Prostate gland (tissue), 2 donors: ENCODE measurements at regions not wholly inside any gene's neighbourhood (a gene's known extent, or its start where the extent isn't known, plus 50 kb on each side); places are given as distances from the start of the nearest gene placed in this dataset.

Source experiments
- POLR2A ChIP-seq: fragments of 450-650 bp; IDR thresholded peaks from one replicate; pipeline ENCODE4 v1.6.1; 2016; ENCODE audit warnings: antibody characterized with exemption, mild to moderate bottlenecking
- TF ChIP-seq, protein P1 (sequence below), 4 experiments: fragments of 200-600 bp in 2 of 4; fragments of 450-650 bp in 2 of 4; sonication (generic) in 2 of 4; IDR thresholded peaks; 1 replicate in 3 of 4; 2 replicates in 1 of 4; pipeline ENCODE4 v1.5.1; 2016 to 2019; ENCODE audit warnings: antibody characterized with exemption in 4 of 4, mild to moderate bottlenecking in 2 of 4, moderate library complexity in 2 of 4

DNA sequence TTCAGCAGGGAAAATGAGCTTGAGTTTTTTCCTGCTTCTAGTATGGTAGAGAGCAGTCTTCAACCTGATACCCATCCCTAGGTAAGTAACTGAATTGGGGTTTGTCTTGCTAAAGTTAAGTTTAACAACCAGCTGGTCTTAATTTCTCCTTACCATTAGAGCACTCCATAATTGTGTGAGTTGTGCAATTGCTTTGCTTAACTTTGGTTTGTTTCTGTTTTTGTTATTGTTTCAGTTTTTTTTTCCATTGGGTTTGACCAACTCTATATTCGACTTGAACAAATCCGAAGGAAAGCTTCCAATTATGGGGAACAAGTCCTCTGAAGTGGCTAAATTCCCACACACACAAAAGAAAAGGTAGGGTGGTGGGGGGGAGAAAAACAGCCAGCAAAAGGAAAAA lies 641.1 kb downstream of the PLA2G4A start:
- TF ChIP-seq, protein P1, sequence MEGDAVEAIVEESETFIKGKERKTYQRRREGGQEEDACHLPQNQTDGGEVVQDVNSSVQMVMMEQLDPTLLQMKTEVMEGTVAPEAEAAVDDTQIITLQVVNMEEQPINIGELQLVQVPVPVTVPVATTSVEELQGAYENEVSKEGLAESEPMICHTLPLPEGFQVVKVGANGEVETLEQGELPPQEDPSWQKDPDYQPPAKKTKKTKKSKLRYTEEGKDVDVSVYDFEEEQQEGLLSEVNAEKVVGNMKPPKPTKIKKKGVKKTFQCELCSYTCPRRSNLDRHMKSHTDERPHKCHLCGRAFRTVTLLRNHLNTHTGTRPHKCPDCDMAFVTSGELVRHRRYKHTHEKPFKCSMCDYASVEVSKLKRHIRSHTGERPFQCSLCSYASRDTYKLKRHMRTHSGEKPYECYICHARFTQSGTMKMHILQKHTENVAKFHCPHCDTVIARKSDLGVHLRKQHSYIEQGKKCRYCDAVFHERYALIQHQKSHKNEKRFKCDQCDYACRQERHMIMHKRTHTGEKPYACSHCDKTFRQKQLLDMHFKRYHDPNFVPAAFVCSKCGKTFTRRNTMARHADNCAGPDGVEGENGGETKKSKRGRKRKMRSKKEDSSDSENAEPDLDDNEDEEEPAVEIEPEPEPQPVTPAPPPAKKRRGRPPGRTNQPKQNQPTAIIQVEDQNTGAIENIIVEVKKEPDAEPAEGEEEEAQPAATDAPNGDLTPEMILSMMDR (IDR thresholded peaks at IDR 0.05) = no peak
- no peak for TF ChIP-seq POLR2A
